K562 (cell line): ENCODE measurements at regions not wholly inside any gene's neighbourhood (a gene's known extent, or its start where the extent isn't known, plus 50 kb on each side); places are given as distances from the start of the nearest gene placed in this dataset.

Experiments used
- ATAC-seq: fragments of 200-7000 bp; cut with Tn5 transposase; 3 replicates; pipeline ENCODE4 v1.9.1; 2020; ENCODE audit warnings: moderate library complexity
- BruUV-seq: library from RNA; stranded (reverse); fragments of 400-500 nt; replicated peaks from 2 replicates; lab custom pipeline; 2021; lab: Mats Ljungman, UMichigan
- CTCF ChIA-PET: fragments of 300-600 bp; formaldehyde crosslinking; extraction: SDS; loops from one replicate; lab custom pipeline; 2021; ENCODE audit warnings: low intra/inter-chr PET ratio; lab: Yijun Ruan, JAX
- POLR2A ChIA-PET: fragments of 300-600, 350-650 bp; sonication (Branson Sonifier 250); formaldehyde crosslinking; extraction: SDS; loops from one replicate; lab custom pipeline; 2021; ENCODE audit warnings: antibody characterized with exemption, inconsistent platforms; lab: Yijun Ruan, JAX
- DNase-seq, 4 experiments: peaks; one replicate each; pipeline versions ENCODE4 v3.0.0 to v3.0.0-alpha.2; 2011 to 2018; ENCODE audit warnings: low spot score in 3 of 4, mixed read lengths in 3 of 4; ENCODE audit errors: extremely low read depth in 1 of 4
- FAIRE-seq: peaks from 2 replicates; lab custom pipeline; 2011; peaks lifted over from hg19 to GRCh38; lab: Jason Lieb, UNC
- H2AFZ ChIP-seq: 2 replicates; pipeline ENCODE4 v1.6.0; 2011; ENCODE audit warnings: low read depth, low read length, control low read depth, inconsistent platforms
- H3K27ac ChIP-seq: fragments of 200-600 bp; 3 replicates; pipeline ENCODE4 v1.8.0; 2011; ENCODE audit warnings: low read depth, mild to moderate bottlenecking, control low read depth, inconsistent platforms, low read length, moderate library complexity, mixed read lengths; ENCODE audit errors: extremely low read depth
- H3K27me3 ChIP-seq, 2 experiments: fragments of 300-600 bp in 1 of 2; 2 replicates in 1 of 2; 3 replicates in 1 of 2; pipeline versions ENCODE4 v1.6.0 to v1.8.0; 2011; ENCODE audit warnings: inconsistent platforms in 2 of 2, low read length in 2 of 2, mild to moderate bottlenecking in 1 of 2, mixed read lengths in 1 of 2, moderate library complexity in 1 of 2; ENCODE audit not compliant: control insufficient read depth in 2 of 2, insufficient read depth in 2 of 2
- H3K36me3 ChIP-seq: fragments of 300-600 bp; 3 replicates; pipeline ENCODE4 v1.8.0; 2011; ENCODE audit warnings: mild to moderate bottlenecking, low read length, inconsistent platforms; ENCODE audit not compliant: control insufficient read depth, insufficient read depth
- H3K4me1 ChIP-seq, 2 experiments: fragments of 200-600 bp in 1 of 2; replicated peaks in 1 of 2; 2 replicates in 1 of 2; 3 replicates in 1 of 2; pipeline versions ENCODE4 v1.5.1 to v1.8.0; 2011; ENCODE audit warnings: inconsistent platforms in 2 of 2, low read length in 2 of 2, mild to moderate bottlenecking in 1 of 2, mixed read lengths in 1 of 2, moderate library complexity in 1 of 2; ENCODE audit not compliant: control insufficient read depth in 2 of 2, insufficient read depth in 2 of 2
- H3K4me2 ChIP-seq: 2 replicates; pipeline ENCODE4 v1.6.1; 2011; ENCODE audit warnings: low read length, control low read depth, inconsistent platforms, mixed read lengths; ENCODE audit not compliant: insufficient read depth
- H3K4me3 ChIP-seq: fragments of 200-600 bp; sonication (generic), shearing (Covaris generic); 2 replicates; pipeline ENCODE4 v1.5.1; 2016; ENCODE audit warnings: control low read depth, inconsistent platforms
- H3K79me2 ChIP-seq: fragments of 200-600 bp; 3 replicates; pipeline ENCODE4 v1.8.0; 2011; ENCODE audit warnings: low read length, inconsistent platforms; ENCODE audit not compliant: control insufficient read depth, insufficient read depth
- H3K9ac ChIP-seq, 2 experiments: 2 replicates each; pipeline versions ENCODE4 v1.6.0 to v1.6.1; 2011; ENCODE audit warnings: low read depth in 2 of 2, low read length in 2 of 2, control low read depth in 1 of 2, inconsistent platforms in 1 of 2, mild to moderate bottlenecking in 1 of 2, mixed read lengths in 1 of 2; ENCODE audit not compliant: insufficient read depth in 1 of 2
- H3K9me1 ChIP-seq: one replicate; pipeline ENCODE4 v1.6.0; 2011; ENCODE audit warnings: inconsistent platforms, mild to moderate bottlenecking, low read length, moderate library complexity; ENCODE audit not compliant: control insufficient read depth, insufficient read depth
- H3K9me3 ChIP-seq: replicated peaks from 2 replicates; pipeline ENCODE4 v1.5.1; 2011; ENCODE audit warnings: low read depth, low read length, inconsistent platforms; ENCODE audit not compliant: control insufficient read depth, insufficient read depth
- H4K20me1 ChIP-seq: replicated peaks from 2 replicates; pipeline ENCODE4 v1.6.1; 2011; ENCODE audit warnings: low read length, inconsistent platforms, mixed read lengths; ENCODE audit not compliant: control insufficient read depth, insufficient read depth
- ETV5 ChIP-seq: sonication (generic); formaldehyde crosslinking; IDR thresholded peaks from 2 replicates; pipeline ENCODE4 v1.4.0; 2020; ENCODE audit warnings: low read depth, mild to moderate bottlenecking, missing genetic modification reagents
- MAFG ChIP-seq: fragments of 450-650 bp; conservative IDR thresholded peaks from 2 replicates; pipeline ENCODE4 v1.6.1; 2016; ENCODE audit warnings: missing genetic modification characterization, missing compliant biosample characterization
- MIER1 ChIP-seq: fragments of 450-650 bp; IDR thresholded peaks from 2 replicates; pipeline ENCODE4 v1.6.1; 2016; ENCODE audit warnings: antibody characterized with exemption, mild to moderate bottlenecking, low read depth
- PKNOX1 ChIP-seq: fragments of 450-650 bp; IDR thresholded peaks from 2 replicates; pipeline ENCODE4 v1.6.1; 2016
- RHOXF2B ChIP-seq: fragments of 250-450 bp; sonication (Bioruptor Pico); conservative IDR thresholded peaks from 2 replicates; pipeline ENCODE4 v1.5.1; 2021
- SRF ChIP-seq, 2 experiments: fragments of 250-450, 450-650 bp in 1 of 2; sonication (Bioruptor Pico) in 1 of 2; sonication (generic) in 1 of 2; formaldehyde crosslinking; IDR thresholded peaks; 2 replicates each; pipeline versions ENCODE4 v1.5.0 to v1.5.1; 2020 to 2022; ENCODE audit warnings: mild to moderate bottlenecking in 1 of 2, missing genetic modification reagents in 1 of 2
- THAP12 ChIP-seq: fragments of 250-450 bp; sonication (Bioruptor Pico); IDR thresholded peaks from 2 replicates; pipeline ENCODE4 v1.9.0; 2021; ENCODE audit warnings: mild to moderate bottlenecking, inconsistent platforms
- ZKSCAN1 ChIP-seq: fragments of 150-350 bp; IDR thresholded peaks from 2 replicates; pipeline ENCODE4 v1.6.1; 2016; ENCODE audit warnings: low read depth, low read length
- WGBS: fragments of 100-300 bp; shearing (Covaris generic); methylation state at CpG from one replicate; pipeline ENCODE4 v1.1.6; 2016; ENCODE audit warnings: low coverage, mixed read lengths; ENCODE audit not compliant: insufficient coverage; ENCODE audit errors: missing lambda C conversion rate; 5-methylcytosine and 5-hydroxymethylcytosine counted together
- in situ Hi-C: fragments of 300-500 bp; cut with MboI; formaldehyde crosslinking; loops from 4 replicates; pipeline ENCODE4 v1.15.0; 2018; ENCODE audit warnings: inconsistent platforms, mixed read lengths
- intact Hi-C: fragments of 100-400 bp; cut with micrococcal nuclease; formaldehyde crosslinking; loops from 2 replicates; pipeline ENCODE4 v1.14.2; 2022
- TF ChIP-seq, protein P1 (sequence below): fragments of 250-450 bp; sonication (Bioruptor Pico); IDR thresholded peaks from 2 replicates; pipeline ENCODE4 v1.5.0; 2021
- TF ChIP-seq, protein P2 (sequence below): fragments of 450-650 bp; formaldehyde crosslinking; IDR thresholded peaks from 2 replicates; pipeline ENCODE4 v1.4.0; 2022; ENCODE audit warnings: missing genetic modification characterization
- TF ChIP-seq, protein P3 (sequence below): fragments of 450-650 bp; formaldehyde crosslinking; IDR thresholded peaks from 2 replicates; pipeline ENCODE4 v1.4.0; 2020; ENCODE audit warnings: mild to moderate bottlenecking, moderate library complexity

DNA sequence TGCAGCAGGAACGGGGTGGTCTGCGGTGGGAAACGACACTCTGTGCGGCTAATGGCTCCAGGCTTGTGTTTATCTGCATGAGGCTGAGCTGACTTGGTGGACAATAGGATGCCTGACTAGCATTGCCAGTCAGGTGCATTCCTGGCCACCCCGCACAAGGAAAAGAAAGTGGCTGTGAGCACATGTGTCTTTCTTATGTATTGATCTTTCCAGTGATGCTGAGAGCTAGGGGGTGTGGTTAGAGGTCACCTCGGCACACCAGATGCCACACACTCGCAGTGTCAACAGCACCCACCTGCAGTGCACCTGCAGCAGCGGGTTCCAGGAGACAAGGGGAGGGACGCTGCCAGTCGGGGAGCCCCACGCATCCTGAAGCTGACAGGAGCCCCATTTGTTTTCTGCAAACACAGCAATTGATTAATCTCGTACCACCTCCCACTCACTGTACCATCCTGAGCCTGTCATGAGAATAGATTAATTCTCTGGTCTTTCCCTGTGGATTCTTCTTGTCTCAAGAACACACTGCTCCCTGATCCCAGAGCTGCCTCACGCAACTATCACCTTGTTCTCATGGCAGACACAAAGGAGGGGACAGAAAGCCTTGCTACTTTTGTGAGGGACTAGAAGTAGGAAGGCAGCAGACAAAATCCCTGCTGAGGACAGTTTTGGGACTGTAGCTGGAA, 251.7 kb upstream of the WWC1 start:
- in situ Hi-C loops, result no loop called here
- Histone ChIP-seq H3K36me3 (no peaks in the 10 kb centered on the region), H3K27me3 (no peaks in the 10 kb centered on the region), H3K4me3 (no peak overlapping the region), H3K9ac (no peak overlapping the region), H3K27ac (no peak overlapping the region), H3K79me2 (no peaks in the 10 kb centered on the region), H4K20me1 (no peaks in the 10 kb centered on the region), H3K4me1 (no peaks in the 10 kb centered on the region), H2AFZ (no peak overlapping the region), H3K9me1 (no peaks in the 10 kb centered on the region), H3K4me2 (no peak overlapping the region), H3K9me3 (no peaks in the 10 kb centered on the region)
- no TSS peak for BruUV-seq
- no peak for DNase-seq
- FAIRE-seq, result no peak
- ChIA-PET POLR2A (no interaction called here), CTCF (no interaction called here)
- no peak for ATAC-seq
- intact Hi-C loops, result loop anchor here (10.0 kb wide), 1 partner anchor 315 kb away; no protein-coding TSS in a partner anchor
- TF ChIP-seq THAP12 (CRISPR knock-in tag) (no peak), SRF (CRISPR knock-in tag; IDR thresholded peaks at IDR 0.05) (no peak), RHOXF2B (no peak), ZKSCAN1 (no peak), MAFG (tag) (no peak), MIER1 (no peak), ETV5 (no peak), PKNOX1 (no peak)
- TF ChIP-seq, protein P1, sequence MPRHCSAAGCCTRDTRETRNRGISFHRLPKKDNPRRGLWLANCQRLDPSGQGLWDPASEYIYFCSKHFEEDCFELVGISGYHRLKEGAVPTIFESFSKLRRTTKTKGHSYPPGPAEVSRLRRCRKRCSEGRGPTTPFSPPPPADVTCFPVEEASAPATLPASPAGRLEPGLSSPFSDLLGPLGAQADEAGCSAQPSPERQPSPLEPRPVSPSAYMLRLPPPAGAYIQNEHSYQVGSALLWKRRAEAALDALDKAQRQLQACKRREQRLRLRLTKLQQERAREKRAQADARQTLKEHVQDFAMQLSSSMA (CRISPR knock-in tag), result no peak
- TF ChIP-seq, protein P2, sequence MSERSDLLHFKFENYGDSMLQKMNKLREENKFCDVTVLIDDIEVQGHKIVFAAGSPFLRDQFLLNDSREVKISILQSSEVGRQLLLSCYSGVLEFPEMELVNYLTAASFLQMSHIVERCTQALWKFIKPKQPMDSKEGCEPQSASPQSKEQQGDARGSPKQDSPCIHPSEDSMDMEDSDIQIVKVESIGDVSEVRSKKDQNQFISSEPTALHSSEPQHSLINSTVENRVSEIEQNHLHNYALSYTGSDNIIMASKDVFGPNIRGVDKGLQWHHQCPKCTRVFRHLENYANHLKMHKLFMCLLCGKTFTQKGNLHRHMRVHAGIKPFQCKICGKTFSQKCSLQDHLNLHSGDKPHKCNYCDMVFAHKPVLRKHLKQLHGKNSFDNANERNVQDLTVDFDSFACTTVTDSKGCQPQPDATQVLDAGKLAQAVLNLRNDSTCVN, result no peak
- TF ChIP-seq, protein P3, sequence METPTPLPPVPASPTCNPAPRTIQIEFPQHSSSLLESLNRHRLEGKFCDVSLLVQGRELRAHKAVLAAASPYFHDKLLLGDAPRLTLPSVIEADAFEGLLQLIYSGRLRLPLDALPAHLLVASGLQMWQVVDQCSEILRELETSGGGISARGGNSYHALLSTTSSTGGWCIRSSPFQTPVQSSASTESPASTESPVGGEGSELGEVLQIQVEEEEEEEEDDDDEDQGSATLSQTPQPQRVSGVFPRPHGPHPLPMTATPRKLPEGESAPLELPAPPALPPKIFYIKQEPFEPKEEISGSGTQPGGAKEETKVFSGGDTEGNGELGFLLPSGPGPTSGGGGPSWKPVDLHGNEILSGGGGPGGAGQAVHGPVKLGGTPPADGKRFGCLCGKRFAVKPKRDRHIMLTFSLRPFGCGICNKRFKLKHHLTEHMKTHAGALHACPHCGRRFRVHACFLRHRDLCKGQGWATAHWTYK (CRISPR knock-in tag), result no peak
- WGBS, result 1% methylated on average over 13 of the region's 13 CpGs
